ENCODE measurements at regions not wholly inside any gene's neighbourhood (a gene's known extent, or its start where the extent isn't known, plus 50 kb on each side); places are given as distances from the start of the nearest gene placed in this dataset.

- TF ChIP-seq ZNF431 (CRISPR knock-in tag; IDR thresholded peaks at IDR 0.05) (no peak), JUND (IDR thresholded peaks at IDR 0.05; ENCODE audit: borderline replicate concordance, low read depth, low read length) (no peak), JUND (tag; IDR thresholded peaks at IDR 0.05; ENCODE audit: borderline replicate concordance, low read depth, low read length) (no peak), CTCF (IDR thresholded peaks at IDR 0.05 in 2 of 3, conservative IDR thresholded peaks at IDR 0.05 in 1 of 3; ENCODE audit: insufficient read depth in 2 of 3, low read depth in 1 of 3, low read length in 3 of 3) (no peak), ZNF133 (CRISPR knock-in tag; IDR thresholded peaks at IDR 0.05) (no peak), POLR2A (conservative IDR thresholded peaks at IDR 0.05) (no peak), ZNF354B (CRISPR knock-in tag; IDR thresholded peaks at IDR 0.05) (no peak), NONO (IDR thresholded peaks at IDR 0.05; ENCODE audit: low read depth in 2 of 2, low read length in 1 of 2) (no peak), SRF (CRISPR knock-in tag; IDR thresholded peaks at IDR 0.05) (no peak), ETS1 (conservative IDR thresholded peaks at IDR 0.05; ENCODE audit: control insufficient read depth, low read depth, low read length) (no peak), SMARCC2 (IDR thresholded peaks at IDR 0.05; ENCODE audit: low read depth) (no peak), GTF2A2 (tag; IDR thresholded peaks at IDR 0.05) (no peak), CBFB (CRISPR knock-in tag; IDR thresholded peaks at IDR 0.05) (no peak), MAX (CRISPR knock-in tag; IDR thresholded peaks at IDR 0.05) (no peak), SAFB2 (IDR thresholded peaks at IDR 0.05; ENCODE audit: borderline replicate concordance, low read depth, low read length, severe bottlenecking) (no peak)
These were observed 54.9 kb upstream of the CD93 start for GRCh38 chr20:23140991-23141390.
